GM10248 (cell line): ENCODE measurements at regions not wholly inside any gene's neighbourhood (a gene's known extent, or its start where the extent isn't known, plus 50 kb on each side); places are given as distances from the start of the nearest gene placed in this dataset.
"Not testable (repeated sequence)": the region's sequence is repeated elsewhere in the genome, so short reads cannot be mapped to it uniquely, and the experiment has no call there.

Experiments
- CTCF ChIA-PET: fragments of 300-600 bp; sonication (Branson Sonifier 250); formaldehyde crosslinking; extraction: SDS; loops from one replicate; lab custom pipeline; 2021; ENCODE audit warnings: antibody characterized with exemption; lab: Yijun Ruan, JAX
- POLR2A ChIA-PET: fragments of 350-650 bp; sonication (Branson Sonifier 250); formaldehyde crosslinking; extraction: SDS; loops from one replicate; lab custom pipeline; 2020; ENCODE audit warnings: antibody characterized with exemption; lab: Yijun Ruan, JAX
- DNase-seq: peaks from one replicate; pipeline ENCODE4 v3.0.0; 2012; ENCODE audit errors: extremely low spot score
- TF ChIP-seq, protein P1 (sequence below): IDR thresholded peaks from 2 replicates; pipeline ENCODE4 v1.5.1; 2012; ENCODE audit warnings: mild to moderate bottlenecking, low read depth; ENCODE audit errors: extremely low read depth, missing control alignments, control extremely low read depth

DNA sequence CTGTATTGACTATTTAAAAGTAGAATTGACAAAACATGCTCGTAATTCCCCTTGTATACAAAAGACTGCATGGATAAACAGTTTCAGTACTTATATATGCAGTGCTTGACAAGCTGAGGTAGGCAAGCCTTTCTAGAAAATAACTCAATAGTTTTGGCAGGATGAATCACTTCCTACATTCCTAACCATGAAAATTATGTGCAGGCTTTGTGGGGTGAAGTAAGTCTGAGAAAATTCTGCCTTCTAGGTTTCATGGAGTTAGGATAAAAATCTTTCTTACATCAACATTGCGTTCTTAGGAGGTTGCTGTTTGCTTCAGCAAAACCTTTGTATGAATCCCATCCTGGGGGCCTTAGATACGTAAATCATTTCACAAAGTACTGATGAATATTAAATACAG, 801.4 kb upstream of the EYS start:
- DNase-seq, result no peak
- POLR2A ChIA-PET, result no interaction called here
- TF ChIP-seq, protein P1, sequence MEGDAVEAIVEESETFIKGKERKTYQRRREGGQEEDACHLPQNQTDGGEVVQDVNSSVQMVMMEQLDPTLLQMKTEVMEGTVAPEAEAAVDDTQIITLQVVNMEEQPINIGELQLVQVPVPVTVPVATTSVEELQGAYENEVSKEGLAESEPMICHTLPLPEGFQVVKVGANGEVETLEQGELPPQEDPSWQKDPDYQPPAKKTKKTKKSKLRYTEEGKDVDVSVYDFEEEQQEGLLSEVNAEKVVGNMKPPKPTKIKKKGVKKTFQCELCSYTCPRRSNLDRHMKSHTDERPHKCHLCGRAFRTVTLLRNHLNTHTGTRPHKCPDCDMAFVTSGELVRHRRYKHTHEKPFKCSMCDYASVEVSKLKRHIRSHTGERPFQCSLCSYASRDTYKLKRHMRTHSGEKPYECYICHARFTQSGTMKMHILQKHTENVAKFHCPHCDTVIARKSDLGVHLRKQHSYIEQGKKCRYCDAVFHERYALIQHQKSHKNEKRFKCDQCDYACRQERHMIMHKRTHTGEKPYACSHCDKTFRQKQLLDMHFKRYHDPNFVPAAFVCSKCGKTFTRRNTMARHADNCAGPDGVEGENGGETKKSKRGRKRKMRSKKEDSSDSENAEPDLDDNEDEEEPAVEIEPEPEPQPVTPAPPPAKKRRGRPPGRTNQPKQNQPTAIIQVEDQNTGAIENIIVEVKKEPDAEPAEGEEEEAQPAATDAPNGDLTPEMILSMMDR, result no peak
- CTCF ChIA-PET, result interaction anchor here (1.0 kb wide), 1 partner anchor 9 kb away, joined by 3 read pairs; no protein-coding TSS in a partner anchor

DNA sequence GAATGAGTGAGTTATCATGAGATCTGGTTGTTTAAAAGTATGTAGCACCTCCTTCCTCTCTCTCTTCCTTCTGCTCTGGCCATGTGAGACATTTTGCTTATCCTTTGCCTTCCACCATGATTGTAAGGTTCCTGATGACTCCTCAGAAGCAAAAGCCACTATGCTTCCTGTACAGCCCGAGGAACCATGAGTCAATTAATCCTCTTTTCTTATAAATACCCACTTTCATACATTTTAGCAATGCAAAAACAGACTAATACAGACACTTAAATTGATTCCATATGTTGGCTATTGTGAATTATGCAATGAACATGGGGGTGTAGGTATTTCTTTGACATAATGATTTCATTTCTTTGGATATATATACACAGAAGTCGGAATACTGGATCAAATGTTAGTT, 792.8 kb upstream of the EYS start:
- POLR2A ChIA-PET, result no interaction called here

DNA sequence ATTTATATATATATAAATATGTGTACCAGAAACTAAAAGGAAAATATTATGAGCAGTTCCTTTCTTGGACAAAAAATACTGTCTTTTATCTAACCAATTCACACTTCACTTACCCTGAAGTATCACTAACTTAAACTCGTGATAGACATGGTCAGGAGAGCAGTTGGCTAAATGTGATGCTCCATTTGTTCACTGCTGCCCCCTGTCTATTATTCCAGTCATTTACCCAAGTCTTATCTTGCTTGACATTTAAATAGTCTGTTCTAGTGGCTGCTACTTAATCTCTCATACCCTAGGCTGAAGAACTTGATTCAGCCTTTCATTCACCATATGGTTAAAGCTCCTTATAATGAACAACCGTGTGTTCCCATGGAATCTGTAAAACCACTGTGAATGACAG, 789.6 kb upstream of the EYS start:
- no peak for DNase-seq
- TF ChIP-seq, protein P1, result no peak
- ChIA-PET POLR2A (no interaction called here), CTCF (interaction anchor here (1.6 to 2.2 kb wide), 2 partner anchors 9 to 12 kb away, joined by 4 to 11 read pairs; no protein-coding TSS in a partner anchor)

More for the DNA sequence above, 792.8 kb upstream of the EYS start:
- no peak for DNase-seq
- TF ChIP-seq, protein P1, result no peak
- CTCF ChIA-PET, result no interaction called here

DNA sequence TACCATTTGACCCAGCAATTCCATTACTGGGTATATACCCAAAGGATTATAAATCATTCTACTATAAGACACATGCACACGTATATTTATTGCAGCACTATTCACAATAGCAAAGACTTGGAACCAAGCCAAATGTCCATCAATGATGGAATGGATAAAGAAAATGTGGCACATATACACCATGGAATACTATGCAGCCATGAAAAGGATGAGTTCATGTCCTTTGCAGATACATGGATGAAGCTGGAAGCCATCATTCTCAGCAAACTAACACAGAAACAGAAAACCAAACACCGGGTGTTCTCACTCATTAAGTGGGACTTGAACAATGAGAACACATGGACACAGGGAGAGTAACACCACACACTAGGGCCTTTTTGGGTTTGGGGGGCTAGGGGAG, 787.6 kb upstream of the EYS start:
- POLR2A ChIA-PET, CTCF ChIA-PET, DNase-seq: not testable (repeated sequence)

- TF ChIP-seq, protein P1, result no peak
- no peak for DNase-seq
- ChIA-PET POLR2A (no interaction called here), CTCF (interaction anchor here (1.3 kb wide), 1 partner anchor 11 kb away, joined by 3 read pairs; no protein-coding TSS in a partner anchor)
Measured at GRCh38 chr6:66489269-66489987, 782.4 kb upstream of the EYS start.

- ChIA-PET CTCF (no interaction called here), POLR2A (no interaction called here)
- TF ChIP-seq, protein P1, result no peak
- DNase-seq, result no peak
Measured at GRCh38 chr6:66481216-66481615, 774.2 kb upstream of the EYS start.

- CTCF ChIA-PET, result interaction anchor here (0.9 kb wide), 1 partner anchor 11 kb away, joined by 3 read pairs; no protein-coding TSS in a partner anchor
- POLR2A ChIA-PET, result no interaction called here
- DNase-seq, result no peak
- TF ChIP-seq, protein P1, result no peak
Measured at GRCh38 chr6:66478705-66479104, 771.7 kb upstream of the EYS start.
